Thoracic aorta (tissue), 2 donors: ENCODE measurements at regions not wholly inside any gene's neighbourhood (a gene's known extent, or its start where the extent isn't known, plus 50 kb on each side); places are given as distances from the start of the nearest gene placed in this dataset.

Experiments
- ATAC-seq: fragments of 150-250 bp; one replicate; pipeline ENCODE4 v1.8.0; 2017; ENCODE audit warnings: low read depth; ENCODE audit not compliant: insufficient number of reproducible peaks, low FRiP score
- DNase-seq: peaks from one replicate; pipeline ENCODE4 v3.0.0-alpha.2; 2020; ENCODE audit warnings: low spot score
- H3K27ac ChIP-seq, 2 donors: fragments of 200-600 bp; sonication (generic); 1 replicate in 1 of 2; 2 replicates in 1 of 2; pipeline ENCODE4 v1.5.1; 2016; ENCODE audit warnings: mild to moderate bottlenecking in 2 of 2, moderate library complexity in 2 of 2
- H3K27me3 ChIP-seq: fragments of 200-600 bp; sonication (generic); replicated peaks from 2 replicates; pipeline ENCODE4 v1.6.0; 2016; ENCODE audit warnings: mild to moderate bottlenecking; ENCODE audit not compliant: insufficient read depth
- H3K36me3 ChIP-seq: fragments of 200-600 bp; sonication (generic); one replicate; pipeline ENCODE4 v1.5.1; 2016
- H3K4me1 ChIP-seq, 2 donors: fragments of 200-600 bp; sonication (generic); 1 replicate in 1 of 2; 2 replicates in 1 of 2; pipeline versions ENCODE4 v1.5.1 to v1.6.0; 2016; ENCODE audit warnings: low read depth in 2 of 2, mild to moderate bottlenecking in 1 of 2; ENCODE audit not compliant: control insufficient read depth in 1 of 2
- H3K4me3 ChIP-seq: fragments of 200-600 bp; sonication (generic); 2 replicates; pipeline ENCODE4 v1.5.1; 2016; ENCODE audit warnings: mild to moderate bottlenecking
- H3K9me3 ChIP-seq: fragments of 200-600 bp; sonication (generic); 2 replicates; pipeline ENCODE4 v1.5.1; 2016
- CTCF ChIP-seq: fragments of 200-600 bp; sonication (generic); IDR thresholded peaks from one replicate; pipeline ENCODE4 v1.5.1; 2019; ENCODE audit warnings: antibody characterized with exemption

- Histone ChIP-seq H3K4me3 (no peak overlapping the region), H3K4me1 (no peaks in the 10 kb centered on the region), H3K27ac (no peak overlapping the region), H3K9me3 (no peaks in the 10 kb centered on the region), H3K36me3 (no peaks in the 10 kb centered on the region), H3K27me3 (no peaks in the 10 kb centered on the region)
- ATAC-seq = no peak
- TF ChIP-seq CTCF = no peak
- no peak for DNase-seq
Observed at GRCh38 chr14:101233808-101234207, 327.5 kb upstream of the DIO3 start.

- no peak for TF ChIP-seq CTCF
- H3K4me3 ChIP-seq = no peak overlapping the region
- H3K27ac ChIP-seq = no peak overlapping the region
- H3K27me3 ChIP-seq = no peaks in the 10 kb centered on the region
- H3K9me3 ChIP-seq = no peaks in the 10 kb centered on the region
- H3K4me1 ChIP-seq = no peaks in the 10 kb centered on the region
- H3K36me3 ChIP-seq = no peaks in the 10 kb centered on the region
- DNase-seq = no peak
- ATAC-seq = no peak
Observed at GRCh38 chr14:101234244-101234937, 326.9 kb upstream of the DIO3 start.

- Histone ChIP-seq H3K27ac (no peak overlapping the region), H3K4me3 (no peak overlapping the region), H3K9me3 (no peaks in the 10 kb centered on the region), H3K27me3 (no peaks in the 10 kb centered on the region), H3K4me1 (no peaks in the 10 kb centered on the region), H3K36me3 (no peaks in the 10 kb centered on the region)
- DNase-seq (no peak), ATAC-seq (no peak)
- no peak for TF ChIP-seq CTCF
Observed at GRCh38 chr14:101234999-101235334, 326.3 kb upstream of the DIO3 start.

- DNase-seq (no peak), ATAC-seq (no peak)
- no peaks in the 10 kb centered on the region for H3K36me3 ChIP-seq
- no peaks in the 10 kb centered on the region for H3K27me3 ChIP-seq
- H3K27ac ChIP-seq = no peak overlapping the region
- no peaks in the 10 kb centered on the region for H3K9me3 ChIP-seq
- no peak overlapping the region for H3K4me3 ChIP-seq
- TF ChIP-seq CTCF = peak; percentile 21
- no peaks in the 10 kb centered on the region for H3K4me1 ChIP-seq
Observed at GRCh38 chr14:101235335-101236103, 325.8 kb upstream of the DIO3 start.

GRCh38 chr14:101236496-101237251 lies 324.6 kb upstream of the DIO3 start:
- H3K4me3 ChIP-seq = no peak overlapping the region
- no peak for ATAC-seq
- DNase-seq = no peak
- no peaks in the 10 kb centered on the region for H3K27me3 ChIP-seq
- no peaks in the 10 kb centered on the region for H3K36me3 ChIP-seq
- no peaks in the 10 kb centered on the region for H3K9me3 ChIP-seq
- TF ChIP-seq CTCF = no peak
- no peaks in the 10 kb centered on the region for H3K4me1 ChIP-seq
- H3K27ac ChIP-seq = no peak overlapping the region
